Vagina (tissue), 2 donors: ENCODE measurements at regions not wholly inside any gene's neighbourhood (a gene's known extent, or its start where the extent isn't known, plus 50 kb on each side); places are given as distances from the start of the nearest gene placed in this dataset.

Source experiments
- CTCF ChIP-seq, 3 experiments: fragments of 450-650 bp in 2 of 3; fragments of 200-600 bp in 1 of 3; sonication (generic) in 1 of 3; IDR thresholded peaks; one replicate each; pipeline ENCODE4 v1.5.1; 2017 to 2019; ENCODE audit warnings: antibody characterized with exemption in 3 of 3, mild to moderate bottlenecking in 2 of 3, moderate library complexity in 2 of 3
- POLR2A ChIP-seq, 2 donors: fragments of 450-650 bp; IDR thresholded peaks; one replicate each; pipeline ENCODE4 v1.6.1; 2017; ENCODE audit warnings: antibody characterized with exemption in 2 of 2, mild to moderate bottlenecking in 2 of 2, moderate library complexity in 2 of 2
- POLR2AphosphoS5 ChIP-seq, 2 donors: sonication (generic); formaldehyde crosslinking; IDR thresholded peaks; one replicate each; pipeline ENCODE4 v1.9.0; 2017; ENCODE audit warnings: antibody characterized with exemption in 2 of 2, mild to moderate bottlenecking in 2 of 2, low read depth in 1 of 2; ENCODE audit not compliant: insufficient read depth in 1 of 2

- TF ChIP-seq CTCF (IDR thresholded peaks at IDR 0.05) (no peak), POLR2AphosphoS5 (IDR thresholded peaks at IDR 0.05; ENCODE audit: insufficient read depth in 1 of 2, low read depth in 1 of 2) (no peak), POLR2A (IDR thresholded peaks at IDR 0.05) (no peak)
Measured at GRCh38 chr4:56745042-56745441, 63.9 kb upstream of the HOPX start.
